SU-DHL-6 (cell line): ENCODE measurements at regions not wholly inside any gene's neighbourhood (a gene's known extent, or its start where the extent isn't known, plus 50 kb on each side); places are given as distances from the start of the nearest gene placed in this dataset.

Source experiments
- EZH2phosphoT487 ChIP-seq: fragments of 200-600 bp; sonication (generic), shearing (Covaris generic); conservative IDR thresholded peaks from 2 replicates; pipeline ENCODE4 v1.6.1; 2018; ENCODE audit warnings: mild to moderate bottlenecking, antibody characterized with exemption, low read length, moderate library complexity, mixed read lengths
- TF ChIP-seq, protein P1 (sequence below): fragments of 200-600 bp; sonication (generic); IDR thresholded peaks from one replicate; pipeline ENCODE4 v1.5.1; 2017; ENCODE audit warnings: antibody characterized with exemption, mild to moderate bottlenecking, low read length, moderate library complexity; ENCODE audit not compliant: insufficient read depth, poor library complexity, severe bottlenecking

DNA sequence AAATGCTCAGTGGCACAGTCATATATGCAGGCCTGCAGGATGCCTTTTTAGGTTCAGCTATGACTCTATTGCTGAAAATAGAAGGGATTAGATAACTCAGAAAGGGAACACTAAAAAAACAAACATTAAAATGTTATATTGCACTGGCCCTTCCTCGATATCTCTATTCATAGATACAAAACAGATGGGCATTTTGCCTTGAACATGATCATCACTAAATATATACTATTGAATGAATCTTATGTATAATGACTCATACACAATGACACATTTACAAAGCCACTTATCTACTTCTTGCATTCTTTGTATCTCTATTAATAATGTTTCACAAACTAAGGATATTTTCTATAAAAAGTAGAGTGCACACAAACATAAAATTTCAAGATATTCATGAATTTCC, 2352.8 kb upstream of the RAG2 start:
- TF ChIP-seq, protein P1, sequence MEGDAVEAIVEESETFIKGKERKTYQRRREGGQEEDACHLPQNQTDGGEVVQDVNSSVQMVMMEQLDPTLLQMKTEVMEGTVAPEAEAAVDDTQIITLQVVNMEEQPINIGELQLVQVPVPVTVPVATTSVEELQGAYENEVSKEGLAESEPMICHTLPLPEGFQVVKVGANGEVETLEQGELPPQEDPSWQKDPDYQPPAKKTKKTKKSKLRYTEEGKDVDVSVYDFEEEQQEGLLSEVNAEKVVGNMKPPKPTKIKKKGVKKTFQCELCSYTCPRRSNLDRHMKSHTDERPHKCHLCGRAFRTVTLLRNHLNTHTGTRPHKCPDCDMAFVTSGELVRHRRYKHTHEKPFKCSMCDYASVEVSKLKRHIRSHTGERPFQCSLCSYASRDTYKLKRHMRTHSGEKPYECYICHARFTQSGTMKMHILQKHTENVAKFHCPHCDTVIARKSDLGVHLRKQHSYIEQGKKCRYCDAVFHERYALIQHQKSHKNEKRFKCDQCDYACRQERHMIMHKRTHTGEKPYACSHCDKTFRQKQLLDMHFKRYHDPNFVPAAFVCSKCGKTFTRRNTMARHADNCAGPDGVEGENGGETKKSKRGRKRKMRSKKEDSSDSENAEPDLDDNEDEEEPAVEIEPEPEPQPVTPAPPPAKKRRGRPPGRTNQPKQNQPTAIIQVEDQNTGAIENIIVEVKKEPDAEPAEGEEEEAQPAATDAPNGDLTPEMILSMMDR = no peak
- no peak for TF ChIP-seq EZH2phosphoT487
